KMS-11 (cell line): ENCODE measurements at regions not wholly inside any gene's neighbourhood (a gene's known extent, or its start where the extent isn't known, plus 50 kb on each side); places are given as distances from the start of the nearest gene placed in this dataset.

ENCODE experiments used
- H2AFZ ChIP-seq: fragments of 200-600 bp; sonication (generic); 2 replicates; pipeline ENCODE4 v1.6.1; 2016; ENCODE audit warnings: antibody characterized with exemption, mixed run types, low read depth
- H3K27ac ChIP-seq: fragments of 200-600 bp; sonication (generic); 2 replicates; pipeline ENCODE4 v1.6.1; 2016; ENCODE audit warnings: mild to moderate bottlenecking, mixed run types
- H3K27me3 ChIP-seq: fragments of 200-600 bp; sonication (generic); 2 replicates; pipeline ENCODE4 v1.6.1; 2017; ENCODE audit warnings: mild to moderate bottlenecking, low read depth, mixed run types, moderate library complexity; ENCODE audit not compliant: insufficient read depth
- H3K36me3 ChIP-seq: fragments of 200-600 bp; sonication (generic); 2 replicates; pipeline ENCODE4 v1.6.1; 2017; ENCODE audit warnings: mild to moderate bottlenecking, mixed run types; ENCODE audit not compliant: insufficient read depth
- H3K4me1 ChIP-seq: fragments of 200-600 bp; sonication (generic); 2 replicates; pipeline ENCODE4 v1.6.1; 2016; ENCODE audit warnings: mild to moderate bottlenecking, low read depth, mixed run types; ENCODE audit not compliant: poor library complexity, severe bottlenecking
- H3K4me2 ChIP-seq: fragments of 200-600 bp; sonication (generic); 2 replicates; pipeline ENCODE4 v1.7.0; 2016; ENCODE audit warnings: mild to moderate bottlenecking, mixed run types
- H3K4me3 ChIP-seq: fragments of 200-600 bp; sonication (generic); IDR thresholded peaks from 2 replicates; pipeline ENCODE4 v1.6.1; 2017; ENCODE audit warnings: low read depth, low read length, mixed read lengths; ENCODE audit not compliant: insufficient read depth
- H3K79me2 ChIP-seq: fragments of 200-600 bp; sonication (generic); 2 replicates; pipeline ENCODE4 v1.6.1; 2016; ENCODE audit warnings: low read depth, mixed run types; ENCODE audit not compliant: insufficient read depth
- H3K9ac ChIP-seq: fragments of 200-600 bp; sonication (generic); 2 replicates; pipeline ENCODE4 v1.6.1; 2016; ENCODE audit warnings: mild to moderate bottlenecking, mixed run types
- H4K20me1 ChIP-seq: fragments of 200-600 bp; sonication (generic); 2 replicates; pipeline ENCODE4 v1.6.1; 2016; ENCODE audit warnings: mild to moderate bottlenecking, mixed run types; ENCODE audit not compliant: insufficient read depth
- CTCF ChIP-seq: fragments of 200-600 bp; sonication (generic); conservative IDR thresholded peaks from 2 replicates; pipeline ENCODE4 v1.6.1; 2017; ENCODE audit warnings: low read depth, mild to moderate bottlenecking, antibody characterized with exemption, low read length, moderate library complexity, mixed read lengths

DNA sequence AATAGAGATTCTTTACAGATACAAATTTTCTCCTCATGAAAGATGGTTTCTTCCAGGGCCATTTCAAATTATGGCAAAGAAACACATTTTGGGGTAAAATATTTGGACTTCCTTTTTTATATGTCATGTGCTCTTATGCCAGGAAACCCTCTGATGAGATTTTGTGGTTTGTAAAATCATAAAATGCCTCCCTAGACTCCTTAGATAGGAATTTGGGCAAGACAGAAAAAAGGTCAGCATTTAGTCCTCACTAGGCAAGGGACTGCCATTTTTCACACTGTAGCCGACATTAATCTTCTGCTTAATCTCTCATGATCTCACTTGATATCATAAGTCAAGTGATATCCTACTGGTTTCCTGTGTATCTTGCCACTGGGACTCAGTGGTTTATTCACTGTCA lies 286.4 kb downstream of the ARHGAP12 start:
- no peak overlapping the region for H3K9ac ChIP-seq
- no peak overlapping the region for H3K4me3 ChIP-seq
- H3K79me2 ChIP-seq: no peaks in the 10 kb centered on the region
- TF ChIP-seq CTCF: no peak
- H3K4me1 ChIP-seq: no peaks in the 10 kb centered on the region
- H2AFZ ChIP-seq: no peak overlapping the region
- no peak overlapping the region for H3K27ac ChIP-seq
- no peaks in the 10 kb centered on the region for H3K27me3 ChIP-seq
- no peaks in the 10 kb centered on the region for H4K20me1 ChIP-seq
- H3K4me2 ChIP-seq: no peak overlapping the region
- no peaks in the 10 kb centered on the region for H3K36me3 ChIP-seq

DNA sequence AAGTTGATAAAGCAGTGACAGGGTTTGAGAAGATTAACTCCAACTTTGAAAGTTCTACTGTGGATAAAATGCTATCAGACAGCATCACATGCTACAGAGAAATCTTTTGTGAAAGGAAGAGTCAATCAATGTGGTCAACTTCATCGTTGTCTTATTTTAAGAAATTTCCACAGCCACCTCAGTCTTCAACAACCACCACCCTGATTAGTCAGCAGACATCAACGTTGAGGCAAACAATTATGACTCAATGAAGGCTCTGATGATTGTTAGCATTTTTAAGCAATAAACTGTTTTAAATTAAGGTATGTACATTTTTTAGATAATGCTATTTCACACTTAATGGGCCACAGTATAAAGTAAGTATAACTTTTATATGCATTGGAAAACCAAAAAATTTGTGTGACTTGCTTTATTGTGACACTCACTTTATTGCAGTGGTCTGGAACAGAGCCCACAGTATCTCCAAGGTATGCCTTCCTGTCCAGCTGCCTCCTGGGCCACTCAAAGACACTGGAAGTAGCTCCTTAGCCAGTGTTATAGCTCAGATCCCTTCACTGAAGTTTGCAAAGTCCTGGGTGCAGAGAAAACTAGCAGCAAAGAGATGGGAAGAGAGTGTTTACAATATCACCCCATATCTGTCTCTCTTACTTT lies 293.1 kb downstream of the ARHGAP12 start:
- Histone ChIP-seq H3K9ac (no peak overlapping the region), H3K36me3 (no peaks in the 10 kb centered on the region)
- TF ChIP-seq CTCF: no peak

GRCh38 chr10:31635009-31635408 lies 293.6 kb downstream of the ARHGAP12 start:
- Histone ChIP-seq H3K4me3 (no peak overlapping the region), H3K27me3 (no peaks in the 10 kb centered on the region), H4K20me1 (no peaks in the 10 kb centered on the region), H3K9ac (no peak overlapping the region), H3K27ac (no peak overlapping the region), H2AFZ (no peak overlapping the region), H3K36me3 (no peaks in the 10 kb centered on the region), H3K79me2 (no peaks in the 10 kb centered on the region), H3K4me2 (no peak overlapping the region), H3K4me1 (no peaks in the 10 kb centered on the region)
- TF ChIP-seq CTCF: no peak

More for the DNA sequence above, 293.1 kb downstream of the ARHGAP12 start:
- no peaks in the 10 kb centered on the region for H3K27me3 ChIP-seq
- no peak overlapping the region for H3K4me2 ChIP-seq
- H3K4me3 ChIP-seq: no peak overlapping the region
- no peak overlapping the region for H3K27ac ChIP-seq
- H3K4me1 ChIP-seq: no peaks in the 10 kb centered on the region
- H2AFZ ChIP-seq: no peak overlapping the region
- H3K79me2 ChIP-seq: no peaks in the 10 kb centered on the region
- no peaks in the 10 kb centered on the region for H4K20me1 ChIP-seq

DNA sequence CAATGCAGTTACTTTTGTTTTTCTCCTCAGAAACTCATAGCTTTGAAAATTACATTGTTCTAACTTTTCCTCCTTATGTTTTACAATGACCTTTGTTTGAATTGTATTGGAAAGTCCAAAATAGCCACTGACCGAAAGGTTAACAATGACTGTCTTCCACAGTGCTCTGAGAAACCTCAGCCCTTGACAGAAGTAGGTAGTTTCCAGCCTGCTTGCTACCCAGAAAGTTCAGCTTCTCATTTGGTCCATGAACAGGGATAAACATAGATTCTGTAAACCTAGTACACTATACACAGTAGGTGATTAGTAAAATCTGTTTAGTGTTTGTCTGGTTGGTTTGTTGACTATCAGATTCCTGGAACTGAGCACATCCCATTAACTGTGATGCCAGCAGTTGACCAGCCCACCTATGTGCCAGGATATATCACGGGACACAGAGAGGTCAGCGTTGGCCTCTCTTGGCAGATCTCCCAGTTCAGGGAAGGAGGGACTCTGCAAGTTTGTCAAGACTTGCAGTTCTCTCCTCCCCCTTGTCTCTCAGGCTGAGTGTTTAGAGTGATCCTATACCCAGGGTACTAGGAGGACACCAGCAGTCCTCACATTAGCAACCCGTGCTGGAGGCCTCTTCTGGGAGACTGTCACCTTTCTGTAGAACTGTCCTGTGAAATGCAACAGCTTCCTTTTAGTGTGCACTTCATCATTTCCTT lies 297.6 kb downstream of the ARHGAP12 start:
- Histone ChIP-seq H3K4me1 (no peaks in the 10 kb centered on the region), H4K20me1 (no peaks in the 10 kb centered on the region), H3K36me3 (no peaks in the 10 kb centered on the region), H2AFZ (no peak overlapping the region), H3K27ac (no peak overlapping the region), H3K4me2 (no peak overlapping the region), H3K4me3 (no peak overlapping the region), H3K9ac (no peak overlapping the region), H3K27me3 (no peaks in the 10 kb centered on the region), H3K79me2 (no peaks in the 10 kb centered on the region)
- TF ChIP-seq CTCF: no peak
